ENCODE measurements at regions not wholly inside any gene's neighbourhood (a gene's known extent, or its start where the extent isn't known, plus 50 kb on each side); places are given as distances from the start of the nearest gene placed in this dataset.

GRCh38 chr4:10806953-10807645 is 122.5 kb upstream of the CLNK start:
- BruUV-seq (replicated peaks), result no TSS peak
- Histone ChIP-seq H3K9me2 (ENCODE audit: insufficient read depth) (no peaks in the 10 kb centered on the region), H3K36me3 (ENCODE audit: low read depth) (no peaks in the 10 kb centered on the region), H4K20me1 (ENCODE audit: insufficient read depth) (no peaks in the 10 kb centered on the region), H3K4me2 (no peak overlapping the region), H3F3A (ENCODE audit: insufficient read depth, low read depth) (no peaks in the 10 kb centered on the region), H3K79me2 (ENCODE audit: low read depth) (no peaks in the 10 kb centered on the region), H3K4me1 (replicated peaks; ENCODE audit: insufficient read depth) (no peaks in the 10 kb centered on the region), H2AFZ (no peak overlapping the region), H3K4me3 (no peak overlapping the region), H3K9me3 (ENCODE audit: insufficient read depth, low read depth) (no peaks in the 10 kb centered on the region), H3K27me3 (ENCODE audit: insufficient read depth, low read depth) (no peaks in the 10 kb centered on the region), H3K27ac (no peak overlapping the region)
- POLR2A ChIA-PET (ENCODE audit: unreplicated experiment), result no interaction called here
- TF ChIP-seq CTCF (conservative IDR thresholded peaks at IDR 0.05) (no peak), EZH2 (IDR thresholded peaks at IDR 0.05; ENCODE audit: low read depth) (no peak)
- no peak for DNase-seq
- intact Hi-C loops (cut with micrococcal nuclease; ENCODE audit: unreplicated experiment), result no loop called here
- CTCF ChIA-PET, result no interaction called here

DNA sequence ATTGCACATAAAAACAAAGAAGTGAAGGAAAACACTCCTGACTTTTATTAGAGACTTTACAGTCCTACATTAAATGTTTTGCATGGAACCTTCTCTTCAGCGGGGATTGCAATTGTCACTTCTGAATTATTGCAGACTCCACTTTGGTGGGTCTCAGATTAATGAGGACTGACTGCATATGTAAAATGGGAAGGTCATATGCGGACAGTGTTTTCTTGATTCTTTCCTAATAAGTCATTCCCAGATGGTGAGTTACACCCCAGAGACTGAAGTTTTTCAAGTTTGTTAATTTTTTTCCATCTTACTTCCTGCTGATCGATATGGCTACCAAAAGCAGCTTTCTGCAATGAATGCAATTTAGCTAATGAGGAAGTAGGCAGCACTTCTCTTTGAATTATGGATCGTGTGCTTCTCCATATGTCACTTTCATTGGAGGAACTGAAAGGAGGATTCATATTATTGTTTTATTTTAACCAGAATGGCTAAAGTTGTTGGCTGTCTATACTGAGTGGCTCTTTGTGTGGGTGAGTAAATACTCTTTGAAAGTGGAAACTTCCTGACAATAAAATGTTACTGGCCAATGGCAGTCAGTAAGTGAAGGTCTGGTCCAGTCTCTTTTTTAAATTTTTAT is 119.3 kb upstream of the CLNK start:
- no peaks in the 10 kb centered on the region for H3K9me3 ChIP-seq (ENCODE audit: insufficient read depth, low read depth)
- ChIA-PET CTCF (no interaction called here), POLR2A (ENCODE audit: unreplicated experiment) (no interaction called here)
- H3K9me2 ChIP-seq (ENCODE audit: insufficient read depth), result no peaks in the 10 kb centered on the region
- H3K36me3 ChIP-seq (ENCODE audit: low read depth), result no peaks in the 10 kb centered on the region
- H4K20me1 ChIP-seq (ENCODE audit: insufficient read depth), result no peaks in the 10 kb centered on the region
- no peak overlapping the region for H2AFZ ChIP-seq
- no peaks in the 10 kb centered on the region for H3K27me3 ChIP-seq (ENCODE audit: insufficient read depth, low read depth)
- H3K79me2 ChIP-seq (ENCODE audit: low read depth), result no peaks in the 10 kb centered on the region
- intact Hi-C loops (cut with micrococcal nuclease; ENCODE audit: unreplicated experiment), result no loop called here
- no peaks in the 10 kb centered on the region for H3F3A ChIP-seq (ENCODE audit: insufficient read depth, low read depth)
- no peak overlapping the region for H3K4me3 ChIP-seq
- DNase-seq, result no peak
- TF ChIP-seq EZH2 (IDR thresholded peaks at IDR 0.05; ENCODE audit: low read depth) (no peak), CTCF (conservative IDR thresholded peaks at IDR 0.05) (no peak)
- no TSS peak for BruUV-seq (replicated peaks)
- H3K4me1 ChIP-seq (replicated peaks; ENCODE audit: insufficient read depth), result no peaks in the 10 kb centered on the region
- no peak overlapping the region for H3K27ac ChIP-seq
- no peak overlapping the region for H3K4me2 ChIP-seq

GRCh38 chr4:10787365-10787764 is 102.8 kb upstream of the CLNK start:
- CTCF ChIA-PET, result no interaction called here
- intact Hi-C loops (cut with micrococcal nuclease; ENCODE audit: unreplicated experiment), result no loop called here

More at GRCh38 chr4:10787365-10787764, 102.8 kb upstream of the CLNK start:
- POLR2A ChIA-PET (ENCODE audit: unreplicated experiment), result no interaction called here
- Histone ChIP-seq H3K9me3 (ENCODE audit: insufficient read depth, low read depth) (no peaks in the 10 kb centered on the region), H3K4me1 (replicated peaks; ENCODE audit: insufficient read depth) (no peaks in the 10 kb centered on the region), H3F3A (ENCODE audit: insufficient read depth, low read depth) (no peaks in the 10 kb centered on the region), H3K9me2 (ENCODE audit: insufficient read depth) (no peaks in the 10 kb centered on the region), H2AFZ (no peak overlapping the region), H3K79me2 (ENCODE audit: low read depth) (no peaks in the 10 kb centered on the region), H4K20me1 (ENCODE audit: insufficient read depth) (no peaks in the 10 kb centered on the region), H3K36me3 (ENCODE audit: low read depth) (no peaks in the 10 kb centered on the region), H3K27me3 (ENCODE audit: insufficient read depth, low read depth) (no peaks in the 10 kb centered on the region), H3K27ac (no peak overlapping the region), H3K4me3 (no peak overlapping the region), H3K4me2 (no peak overlapping the region)
- no peak for DNase-seq
- TF ChIP-seq EZH2 (IDR thresholded peaks at IDR 0.05; ENCODE audit: low read depth) (no peak), CTCF (conservative IDR thresholded peaks at IDR 0.05) (no peak)
- no TSS peak for BruUV-seq (replicated peaks)
